GM13977 (cell line): ENCODE measurements at regions not wholly inside any gene's neighbourhood (a gene's known extent, or its start where the extent isn't known, plus 50 kb on each side); places are given as distances from the start of the nearest gene placed in this dataset.

Experiments
- DNase-seq: peaks from one replicate; pipeline ENCODE4 v3.0.0; 2012; ENCODE audit warnings: low spot score
- CTCF ChIP-seq: IDR thresholded peaks from 2 replicates; pipeline ENCODE4 v1.5.1; 2012; ENCODE audit warnings: mild to moderate bottlenecking, control low read depth; ENCODE audit not compliant: insufficient read depth; ENCODE audit errors: extremely low read depth, missing control alignments
- in situ Hi-C: fragments of 300-500 bp; cut with MboI; formaldehyde crosslinking; loops from one replicate; pipeline ENCODE4 v1.12.0; 2022; ENCODE audit warnings: low sequenced_read_pairs, low pct_unique_long_range_greater_than_20kb, mixed read lengths, inconsistent platforms; ENCODE audit not compliant: unreplicated experiment

DNA sequence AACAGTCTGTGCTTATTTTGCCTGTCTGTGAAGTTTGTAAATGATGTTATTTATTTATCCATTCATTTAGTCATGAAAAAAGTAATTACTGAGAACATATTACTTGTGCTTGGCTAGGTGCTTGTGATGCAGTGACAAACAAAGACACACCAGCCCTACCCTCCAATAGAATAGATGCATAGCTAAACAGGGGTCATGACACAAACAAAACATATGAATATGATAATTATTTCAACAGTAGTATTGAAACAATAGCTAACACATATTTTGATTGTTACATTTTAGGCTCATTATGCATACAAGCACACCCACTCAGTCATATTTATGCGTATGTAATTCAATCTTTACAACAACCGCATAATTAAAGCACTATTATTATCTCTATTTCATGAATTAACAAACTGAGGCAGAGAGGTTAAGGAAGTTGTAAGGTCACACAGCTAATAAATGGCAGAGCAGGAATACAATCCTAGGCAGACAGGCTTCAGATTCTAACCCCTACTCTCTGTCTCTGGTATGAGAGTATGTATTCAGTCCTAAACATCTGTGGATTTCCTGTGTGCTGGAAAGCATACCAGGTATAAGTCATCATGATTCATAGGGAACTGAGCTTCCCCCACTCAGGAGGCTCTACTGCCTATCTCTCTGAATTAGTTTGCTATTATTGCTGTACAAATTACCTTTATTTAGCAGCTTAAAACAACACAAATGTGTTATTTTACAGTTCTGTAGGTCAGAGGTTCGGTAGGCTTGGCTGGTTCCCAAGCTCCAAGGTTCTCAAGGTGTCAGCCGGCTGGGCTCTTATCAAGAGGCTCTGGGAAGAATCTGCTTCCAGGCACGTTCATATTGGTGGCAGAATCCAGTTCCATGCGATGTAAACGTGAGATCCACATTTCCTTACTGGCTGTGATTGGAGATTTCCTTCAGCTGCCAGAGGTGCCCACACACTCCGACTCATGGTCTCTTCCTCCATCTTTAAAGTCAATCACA is 509.4 kb downstream of the GALC start:
- no peak for DNase-seq
- TF ChIP-seq CTCF = no peak
- in situ Hi-C loops = no loop called here

- DNase-seq = no peak
- no peak for TF ChIP-seq CTCF
- in situ Hi-C loops = no loop called here
Measured at GRCh38 chr14:87468531-87468930, 524.5 kb downstream of the GALC start.

GRCh38 chr14:87467578-87467977 is 525.4 kb downstream of the GALC start:
- no peak for DNase-seq
- no peak for TF ChIP-seq CTCF
- in situ Hi-C loops = no loop called here

DNA sequence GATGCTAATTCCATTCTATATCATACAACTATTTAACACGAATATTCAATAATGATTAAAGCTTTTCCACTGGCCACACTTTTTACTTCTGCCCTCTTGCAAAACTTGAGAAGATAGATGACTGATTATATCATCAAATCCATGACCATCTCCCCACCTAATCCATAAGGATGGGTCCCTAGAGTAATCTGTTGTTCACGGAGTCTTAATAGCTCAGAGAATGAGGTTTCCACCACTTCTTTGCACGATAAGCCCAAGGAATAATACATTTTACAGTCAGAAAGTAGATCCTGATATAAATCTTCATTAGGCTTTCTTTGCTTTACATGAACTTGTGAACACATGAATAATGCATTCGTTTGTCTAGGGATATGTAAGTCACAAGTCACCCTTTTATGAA is 527.2 kb downstream of the GALC start:
- in situ Hi-C loops = no loop called here
- no peak for DNase-seq
- no peak for TF ChIP-seq CTCF

- DNase-seq = no peak
- in situ Hi-C loops = no loop called here
- no peak for TF ChIP-seq CTCF
Measured at GRCh38 chr14:87461704-87462103, 531.3 kb downstream of the GALC start.

- in situ Hi-C loops = no loop called here
- no peak for DNase-seq
- TF ChIP-seq CTCF = no peak
Measured at GRCh38 chr14:87457720-87458119, 535.3 kb downstream of the GALC start.
